HG02678 (cell line): ENCODE measurements at regions not wholly inside any gene's neighbourhood (a gene's known extent, or its start where the extent isn't known, plus 50 kb on each side); places are given as distances from the start of the nearest gene placed in this dataset.
A peak's percentile ranks its signal among the peaks of the same experiment; 100 is the strongest.

ENCODE experiments used
- ATAC-seq: cut with Tn5 transposase; IDR thresholded peaks from one replicate; pipeline ENCODE4 v1.9.1; 2021; ENCODE audit warnings: mild to moderate bottlenecking, moderate library complexity; ENCODE audit not compliant: unreplicated experiment

DNA sequence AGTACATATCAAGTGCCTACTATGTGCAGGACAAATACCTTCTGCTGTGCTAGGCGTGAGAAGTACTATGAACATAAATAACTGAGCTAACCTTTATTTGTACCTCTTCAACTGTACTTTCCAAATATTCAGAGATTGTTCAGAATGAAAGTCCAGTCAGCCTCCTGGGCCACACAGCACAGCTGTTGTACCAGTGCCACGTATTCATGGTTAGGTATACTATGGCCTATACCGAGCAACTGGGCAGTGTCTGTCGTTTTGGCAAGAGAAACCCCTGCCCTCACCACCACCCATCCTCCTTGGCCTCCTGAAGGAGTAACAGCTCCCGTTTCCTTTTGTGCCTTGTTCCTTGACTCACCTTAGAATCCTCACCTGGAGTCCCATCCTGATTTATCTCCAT, 53.0 kb downstream of the RASSF10 start:
- ATAC-seq: peak; percentile 53

GRCh38 chr11:13064593-13064992, 55.5 kb downstream of the RASSF10 start:
- no peak for ATAC-seq

DNA sequence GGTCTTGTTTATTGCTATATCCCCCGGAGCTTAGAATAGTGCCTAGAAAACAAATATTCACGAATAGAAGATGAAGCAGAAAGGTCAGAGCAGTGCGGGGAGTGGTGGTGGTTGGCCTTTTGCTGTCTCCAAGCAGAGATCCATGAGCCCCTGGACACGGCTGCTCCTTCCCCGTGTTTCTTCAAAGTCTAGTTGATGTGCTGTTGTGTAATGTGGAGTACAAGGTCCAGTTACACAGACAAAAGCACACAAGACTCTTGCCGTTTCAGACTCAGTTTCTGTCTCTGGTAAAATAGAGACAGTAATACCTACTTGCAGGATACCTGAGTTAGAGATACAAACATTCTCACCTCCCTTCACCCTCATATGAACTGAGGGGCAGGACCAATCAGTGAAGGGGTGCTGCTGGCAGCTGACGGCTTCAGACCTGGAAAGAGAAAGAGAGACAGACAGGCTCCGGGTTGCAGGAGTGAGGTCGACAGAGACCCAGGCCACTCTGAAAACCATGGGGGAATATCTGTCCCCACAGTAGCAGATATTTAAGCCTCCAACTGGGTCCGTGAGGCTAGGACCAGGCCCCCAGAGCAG, 56.2 kb downstream of the RASSF10 start:
- ATAC-seq: no peak

- no peak for ATAC-seq
Measured at GRCh38 chr11:13068211-13068610, 59.1 kb downstream of the RASSF10 start.

DNA sequence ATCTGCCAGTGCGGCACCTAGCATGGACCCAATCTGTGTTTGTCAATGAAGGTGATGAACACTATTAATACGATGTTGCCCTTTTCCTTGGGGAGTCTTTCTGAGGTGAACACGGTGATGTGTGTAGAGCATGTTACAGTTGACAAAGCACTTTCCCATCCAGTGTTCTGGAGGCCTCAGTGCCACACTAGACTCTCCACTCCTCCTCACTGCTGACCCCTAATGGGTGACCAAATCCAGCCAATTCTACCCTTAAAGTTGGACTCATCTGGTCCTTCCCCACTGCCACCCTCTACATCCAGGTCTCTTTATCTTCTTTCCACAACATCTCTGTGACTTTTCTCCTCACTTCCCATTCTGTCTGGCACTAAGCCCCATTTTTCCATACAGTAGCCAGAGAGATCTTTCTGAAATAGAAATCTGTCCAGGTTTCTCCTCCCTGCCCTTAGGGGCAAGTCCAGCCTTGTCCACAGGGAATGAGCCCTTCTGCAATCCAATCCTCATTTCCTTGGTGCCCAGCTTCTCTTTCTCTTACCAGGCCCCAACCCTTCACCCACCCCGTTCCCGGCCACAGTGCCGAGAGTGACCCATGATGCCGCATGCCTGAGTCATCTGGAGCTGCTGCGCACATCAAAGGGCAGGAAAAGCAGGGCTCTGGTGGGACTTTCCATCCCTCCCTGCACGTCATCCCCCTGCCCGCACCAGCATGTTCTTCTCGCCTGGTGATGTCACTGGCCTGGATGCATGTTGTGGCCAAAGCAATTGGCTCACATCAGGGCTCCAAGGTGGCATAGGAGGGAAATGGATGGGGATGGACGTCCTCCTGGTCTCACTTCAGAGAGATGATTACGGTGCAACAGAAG, 64.2 kb downstream of the RASSF10 start:
- no peak for ATAC-seq

DNA sequence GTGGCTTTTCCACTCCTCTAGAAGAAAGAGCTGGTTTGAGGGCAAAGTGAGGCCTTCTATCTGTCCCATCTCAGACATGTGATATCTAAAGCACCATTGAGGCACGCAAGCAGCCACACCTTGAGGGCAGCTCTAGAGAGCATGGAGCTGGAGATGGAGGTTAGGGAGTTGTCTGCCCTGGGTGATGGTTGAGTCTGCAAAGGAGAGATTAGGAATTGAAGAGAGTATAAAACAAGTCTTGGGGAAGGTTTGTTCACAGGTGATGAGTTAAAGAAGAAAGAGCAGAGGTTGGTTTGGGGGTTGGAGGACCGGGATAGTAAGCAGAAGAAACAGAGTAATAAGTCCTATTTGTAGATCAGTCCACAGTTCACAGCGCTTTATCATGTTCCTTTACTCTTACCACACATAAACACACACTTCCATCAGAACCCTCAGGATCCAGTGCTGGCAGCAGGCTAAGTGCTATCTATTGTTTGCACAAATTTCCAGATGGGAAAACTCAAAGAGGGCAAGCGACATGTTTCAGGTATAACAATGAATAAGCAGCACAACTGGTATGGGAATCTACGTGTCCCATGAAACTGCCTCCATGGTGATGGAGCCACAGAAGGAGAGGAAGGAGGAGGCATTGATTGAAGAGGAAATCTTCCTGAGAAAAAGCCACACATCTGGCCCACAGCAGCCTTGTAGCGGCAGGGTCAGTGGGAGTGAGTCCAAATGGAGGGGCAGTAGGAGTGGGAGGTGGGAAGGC, 65.8 kb downstream of the RASSF10 start:
- no peak for ATAC-seq

DNA sequence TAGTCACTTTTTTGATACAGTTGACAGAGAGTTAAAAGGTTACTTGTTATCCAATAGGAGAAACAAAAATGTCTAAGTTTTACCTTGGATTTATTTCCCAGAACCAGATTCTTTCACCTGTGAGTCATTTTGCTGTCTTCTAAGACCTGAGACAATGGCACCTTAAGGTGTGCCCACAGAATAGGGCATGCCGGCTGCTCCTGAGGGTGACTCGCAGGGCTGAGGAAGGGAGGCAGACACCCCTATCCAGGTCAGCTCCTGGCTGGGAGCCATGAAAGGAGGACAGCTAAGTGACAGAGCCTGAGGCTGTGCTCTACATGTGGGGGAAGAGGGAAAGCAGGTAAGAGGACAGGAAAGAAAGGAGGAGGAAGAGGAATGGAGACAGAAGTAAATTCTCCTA, 67.8 kb downstream of the RASSF10 start:
- ATAC-seq: no peak

DNA sequence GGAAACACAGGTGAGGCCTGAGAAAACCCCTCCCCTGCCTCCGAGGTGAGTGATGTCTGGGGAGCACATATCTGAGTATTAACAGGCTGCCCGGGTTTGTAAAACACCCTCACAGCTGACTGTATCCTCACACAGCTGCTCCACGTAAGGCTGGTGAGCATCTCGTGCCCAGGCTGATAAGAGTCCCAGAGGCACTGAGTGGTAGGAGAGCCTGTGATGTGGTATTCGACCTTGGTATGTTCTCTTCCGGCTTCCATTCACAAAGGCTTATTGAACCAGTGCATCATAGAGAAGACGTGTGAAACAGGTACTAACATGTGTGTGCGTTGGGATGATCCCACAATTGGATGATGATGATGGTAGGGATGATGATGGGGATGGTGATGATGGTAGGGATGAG, 71.7 kb downstream of the RASSF10 start:
- no peak for ATAC-seq

GRCh38 chr11:13082588-13082987, 73.5 kb downstream of the RASSF10 start:
- no peak for ATAC-seq

DNA sequence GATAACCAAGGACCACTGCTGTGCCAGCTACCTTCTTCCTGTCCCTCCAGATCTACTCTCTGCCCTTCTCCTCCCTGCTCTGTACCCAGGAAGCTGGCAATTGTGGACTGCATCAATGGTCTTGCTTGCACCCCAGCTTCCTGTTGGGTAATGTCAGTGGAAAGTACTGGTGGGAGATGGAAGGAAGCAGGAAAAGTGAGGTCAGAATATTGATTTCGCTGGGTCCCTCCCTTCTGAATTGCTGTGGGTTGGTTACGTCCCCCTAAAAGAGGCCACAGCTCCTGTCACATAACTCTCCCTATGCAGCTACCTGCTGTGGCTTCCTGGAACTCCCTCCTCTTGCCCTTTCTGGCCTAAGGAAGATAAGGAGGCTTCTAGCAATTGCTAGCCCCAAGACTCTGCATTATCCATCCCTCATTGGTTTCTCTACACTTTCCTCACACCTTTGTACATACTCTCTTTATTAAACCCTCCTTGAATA, 81.2 kb downstream of the RASSF10 start:
- no peak for ATAC-seq

DNA sequence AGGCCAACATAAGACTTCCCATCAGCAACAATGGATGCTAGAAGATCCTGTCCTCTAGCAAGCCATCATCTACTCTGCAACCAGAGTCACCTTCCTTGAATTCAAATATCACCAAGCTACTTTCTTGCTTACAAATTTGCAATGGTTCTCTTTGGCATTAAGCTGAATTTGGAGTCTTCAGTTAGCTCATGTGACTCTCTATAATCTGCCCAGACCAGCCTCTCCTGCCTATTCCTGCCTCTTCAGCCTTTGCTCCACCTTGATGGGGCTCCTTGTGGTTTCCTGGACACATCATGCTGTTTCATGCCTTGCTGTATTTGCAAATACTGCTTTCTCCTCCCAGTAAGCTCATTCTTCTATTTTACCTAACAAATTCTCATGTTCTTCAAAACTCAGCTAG, 82.3 kb downstream of the RASSF10 start:
- no peak for ATAC-seq

- ATAC-seq: no peak
Measured at GRCh38 chr11:13091804-13092203, 82.7 kb downstream of the RASSF10 start.

- no peak for ATAC-seq
Measured at GRCh38 chr11:13094930-13095687, 86.0 kb downstream of the RASSF10 start.

- ATAC-seq: no peak
Measured at GRCh38 chr11:13098063-13098462, 88.9 kb downstream of the RASSF10 start.

- ATAC-seq: no peak
Measured at GRCh38 chr11:13098616-13099289, 89.6 kb downstream of the RASSF10 start.

DNA sequence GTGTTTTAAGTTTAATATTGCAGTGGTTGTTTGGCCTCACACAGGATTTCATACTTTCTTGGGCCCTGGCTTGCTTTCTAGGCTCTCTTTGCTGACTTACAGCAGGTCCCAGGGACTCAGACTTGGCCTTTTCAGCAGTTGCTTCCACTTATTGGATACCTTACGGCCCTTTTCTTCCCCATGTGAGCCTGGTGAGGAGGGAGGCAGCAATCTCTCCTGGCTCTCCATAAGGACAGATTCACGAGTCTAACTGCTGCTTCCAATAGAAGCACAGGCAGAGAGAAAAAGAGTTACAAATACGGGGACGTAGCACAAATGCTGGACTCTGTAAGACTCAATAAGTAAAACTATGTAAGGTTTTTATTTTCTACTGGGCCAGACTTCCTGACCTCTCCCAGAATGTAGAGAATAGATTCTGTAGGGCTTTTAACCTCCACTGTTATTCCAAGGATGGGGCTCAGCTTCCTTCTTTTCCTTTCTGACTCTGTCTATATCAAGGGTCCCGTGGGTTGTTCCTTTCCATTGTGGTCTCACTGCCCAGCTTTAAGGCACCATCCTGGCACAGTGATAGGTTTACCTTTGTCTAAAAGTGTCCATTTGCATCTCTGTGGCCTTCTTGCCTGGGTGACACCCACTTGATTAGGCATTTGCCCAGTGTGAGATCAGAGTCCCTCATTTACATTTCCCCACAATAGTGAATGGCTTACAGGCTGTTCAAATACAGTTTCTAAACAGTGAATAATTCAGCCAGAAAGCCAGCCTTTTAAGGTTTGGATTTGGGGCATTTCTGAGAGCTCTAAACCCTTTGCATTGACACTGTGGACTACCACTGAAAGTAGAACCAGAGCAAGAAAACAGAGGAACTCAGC, 92.8 kb downstream of the RASSF10 start:
- peak; percentile 45 for ATAC-seq

DNA sequence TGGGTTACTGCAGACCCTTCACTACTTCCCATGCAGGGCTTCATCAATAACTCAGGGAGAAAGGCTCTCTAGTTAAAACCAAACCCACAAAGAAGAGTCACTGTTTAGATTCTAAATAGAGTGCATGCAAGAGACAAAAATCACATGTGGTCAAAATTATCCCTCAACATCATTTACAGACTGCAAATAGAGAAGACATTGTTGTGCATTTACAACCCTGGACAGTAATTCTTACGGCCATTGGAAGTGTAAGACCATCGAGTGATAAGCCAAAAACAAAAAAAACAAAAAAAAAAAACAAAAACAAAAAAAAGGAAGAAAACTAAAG, 93.4 kb downstream of the RASSF10 start:
- no peak for ATAC-seq

DNA sequence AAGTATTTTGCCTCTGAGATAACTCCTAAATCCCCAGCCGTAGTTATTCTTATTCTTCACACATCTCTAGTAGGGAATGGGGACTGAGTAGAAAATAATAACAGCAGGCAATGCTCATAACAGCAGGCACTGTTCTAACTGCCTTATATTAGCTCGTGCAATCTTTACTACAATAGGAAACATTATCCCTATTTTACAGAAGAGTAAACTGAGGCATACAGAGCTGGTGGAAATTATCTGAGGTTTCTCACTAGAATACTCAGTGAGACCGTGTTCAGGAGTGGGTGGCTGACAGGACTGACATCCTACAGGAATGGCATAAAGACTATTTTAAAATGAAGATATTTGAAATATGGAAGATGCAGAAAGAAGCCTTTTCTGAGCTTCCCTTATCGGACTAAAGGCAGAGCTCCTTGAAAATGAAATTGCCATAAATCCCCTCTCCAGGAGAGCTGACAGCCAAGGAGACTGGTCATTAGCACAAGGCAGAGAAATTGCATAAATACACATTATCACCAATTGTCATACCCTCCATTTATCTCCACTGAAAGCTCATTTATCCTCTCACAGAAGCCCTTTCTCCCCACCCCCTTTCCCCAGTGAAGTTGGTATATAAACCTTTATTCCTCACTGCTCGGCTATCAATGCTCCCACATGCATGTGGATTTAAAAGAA, 93.9 kb downstream of the RASSF10 start:
- ATAC-seq: no peak

GRCh38 chr11:13103962-13104554, 94.9 kb downstream of the RASSF10 start:
- ATAC-seq: no peak
